Peyer's patch (tissue), 4 donors: ENCODE measurements at regions not wholly inside any gene's neighbourhood (a gene's known extent, or its start where the extent isn't known, plus 50 kb on each side); places are given as distances from the start of the nearest gene placed in this dataset.

Experiments
- POLR2A ChIP-seq, 2 donors: fragments of 450-650 bp; IDR thresholded peaks; one replicate each; pipeline ENCODE4 v1.5.1; 2017; ENCODE audit warnings: antibody characterized with exemption in 2 of 2, mild to moderate bottlenecking in 2 of 2, moderate library complexity in 2 of 2
- TF ChIP-seq, protein P1 (sequence below), 6 experiments: fragments of 450-650 bp in 4 of 6; fragments of 200-600 bp in 2 of 6; sonication (generic) in 1 of 6; IDR thresholded peaks; one replicate each; pipeline ENCODE4 v1.5.1; 2017 to 2019; ENCODE audit warnings: antibody characterized with exemption in 6 of 6, mild to moderate bottlenecking in 3 of 6, moderate library complexity in 1 of 6

DNA sequence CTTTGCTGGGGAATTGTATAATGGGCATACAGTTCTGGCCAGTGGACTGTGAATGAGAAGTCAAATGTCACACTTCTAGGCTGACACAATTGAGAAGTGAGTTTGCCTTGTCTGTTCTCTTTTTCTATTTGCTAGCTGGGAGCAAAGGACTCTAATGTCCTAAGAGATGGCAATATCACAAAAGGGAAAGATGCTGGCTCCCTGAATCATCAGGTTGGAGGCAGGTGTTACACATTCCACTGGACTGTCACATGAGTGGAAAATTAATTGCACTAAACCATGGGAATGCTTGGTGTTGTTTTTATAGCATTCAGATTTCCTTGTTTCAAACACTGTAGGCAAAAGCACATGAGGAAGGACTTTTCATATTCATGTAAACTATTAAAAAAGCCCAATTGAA lies 388.3 kb downstream of the ADAM29 start:
- TF ChIP-seq, protein P1, sequence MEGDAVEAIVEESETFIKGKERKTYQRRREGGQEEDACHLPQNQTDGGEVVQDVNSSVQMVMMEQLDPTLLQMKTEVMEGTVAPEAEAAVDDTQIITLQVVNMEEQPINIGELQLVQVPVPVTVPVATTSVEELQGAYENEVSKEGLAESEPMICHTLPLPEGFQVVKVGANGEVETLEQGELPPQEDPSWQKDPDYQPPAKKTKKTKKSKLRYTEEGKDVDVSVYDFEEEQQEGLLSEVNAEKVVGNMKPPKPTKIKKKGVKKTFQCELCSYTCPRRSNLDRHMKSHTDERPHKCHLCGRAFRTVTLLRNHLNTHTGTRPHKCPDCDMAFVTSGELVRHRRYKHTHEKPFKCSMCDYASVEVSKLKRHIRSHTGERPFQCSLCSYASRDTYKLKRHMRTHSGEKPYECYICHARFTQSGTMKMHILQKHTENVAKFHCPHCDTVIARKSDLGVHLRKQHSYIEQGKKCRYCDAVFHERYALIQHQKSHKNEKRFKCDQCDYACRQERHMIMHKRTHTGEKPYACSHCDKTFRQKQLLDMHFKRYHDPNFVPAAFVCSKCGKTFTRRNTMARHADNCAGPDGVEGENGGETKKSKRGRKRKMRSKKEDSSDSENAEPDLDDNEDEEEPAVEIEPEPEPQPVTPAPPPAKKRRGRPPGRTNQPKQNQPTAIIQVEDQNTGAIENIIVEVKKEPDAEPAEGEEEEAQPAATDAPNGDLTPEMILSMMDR (IDR thresholded peaks at IDR 0.05) = no peak
- no peak for TF ChIP-seq POLR2A (IDR thresholded peaks at IDR 0.05)
